Esophagus mucosa (tissue), 1 donor: ENCODE measurements at regions not wholly inside any gene's neighbourhood (a gene's known extent, or its start where the extent isn't known, plus 50 kb on each side); places are given as distances from the start of the nearest gene placed in this dataset.

Experiments used
- ATAC-seq: fragments of 200-7000 bp; cut with Tn5 transposase; one replicate; pipeline ENCODE4 v1.9.1; 2020
- donor health status: DM: yes; HTN: yes; CAD: no.

DNA sequence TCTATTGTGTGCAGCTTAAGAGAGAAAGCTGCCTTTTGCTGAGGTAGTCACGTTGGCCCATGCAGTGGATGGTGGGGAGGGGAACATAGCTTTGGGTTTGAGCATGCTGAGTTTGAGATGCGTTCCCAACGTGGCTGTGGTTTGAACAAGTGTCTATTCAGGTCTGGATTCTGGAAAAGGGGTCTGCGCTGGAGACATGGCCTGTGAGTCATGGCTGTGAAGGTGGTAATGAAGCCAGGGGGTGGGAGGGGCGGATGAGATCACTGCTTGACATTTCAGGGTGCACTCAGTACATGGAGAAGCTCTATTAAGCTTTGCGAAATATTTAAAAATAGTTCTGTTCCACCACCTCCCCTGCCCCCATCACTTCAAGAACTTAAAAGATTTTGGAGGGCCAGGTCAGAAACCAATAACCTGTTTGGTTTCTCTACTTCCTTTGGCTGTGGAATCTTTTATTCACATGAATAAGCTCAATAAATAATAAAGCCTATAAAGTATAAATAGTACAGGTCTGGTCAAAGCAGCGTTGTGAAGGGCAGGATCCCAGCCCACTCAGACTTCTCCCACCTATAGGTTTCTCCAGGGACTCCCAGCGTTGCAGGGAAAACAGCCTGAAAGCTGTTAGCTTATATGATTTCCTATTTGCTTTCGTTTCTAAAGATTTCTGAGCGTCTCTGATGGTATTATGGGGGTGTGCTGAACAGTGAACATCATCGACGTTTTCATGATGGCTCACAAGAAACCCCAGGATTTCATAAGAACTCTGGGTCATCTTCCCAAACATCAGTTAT is 189.9 kb downstream of the NSG2 start:
- no peak for ATAC-seq

DNA sequence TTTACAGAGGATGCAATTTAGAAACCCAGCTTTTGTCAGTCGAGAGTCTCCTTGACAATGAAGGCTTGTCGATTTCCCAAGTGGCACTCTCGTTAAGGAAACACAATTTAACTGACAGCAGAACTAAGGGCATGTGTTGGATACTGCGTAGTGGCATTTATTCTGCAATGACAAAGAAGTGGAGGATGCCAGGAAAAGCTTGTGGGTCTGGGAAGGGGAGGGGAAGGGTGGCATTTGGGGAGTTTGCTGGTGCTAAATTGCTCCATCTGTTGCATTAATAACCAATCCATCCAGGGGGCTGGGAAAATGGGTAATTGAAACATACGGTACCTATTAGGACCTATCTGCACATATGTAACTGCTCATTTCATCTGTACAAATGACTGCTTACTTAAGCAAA is 190.6 kb downstream of the NSG2 start:
- no peak for ATAC-seq

DNA sequence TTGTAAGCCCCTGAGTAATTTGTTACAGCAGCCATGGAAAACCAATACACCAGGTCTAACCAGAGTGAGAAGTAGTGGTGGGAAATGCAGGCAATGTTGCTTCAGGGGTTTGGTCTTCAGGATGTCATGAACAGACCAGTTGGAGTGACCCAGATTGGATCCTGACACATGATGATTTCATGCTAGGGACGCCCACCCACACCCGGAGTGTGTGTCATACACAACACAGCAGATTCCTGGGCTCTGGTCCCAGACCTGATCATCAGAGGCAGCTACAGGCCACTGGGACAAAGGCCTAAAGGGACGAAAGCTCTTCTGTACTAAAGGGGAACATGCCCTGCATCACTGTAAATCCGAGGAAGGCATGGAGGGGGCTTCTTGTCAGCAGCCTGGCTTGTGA is 194.2 kb downstream of the NSG2 start:
- no peak for ATAC-seq

DNA sequence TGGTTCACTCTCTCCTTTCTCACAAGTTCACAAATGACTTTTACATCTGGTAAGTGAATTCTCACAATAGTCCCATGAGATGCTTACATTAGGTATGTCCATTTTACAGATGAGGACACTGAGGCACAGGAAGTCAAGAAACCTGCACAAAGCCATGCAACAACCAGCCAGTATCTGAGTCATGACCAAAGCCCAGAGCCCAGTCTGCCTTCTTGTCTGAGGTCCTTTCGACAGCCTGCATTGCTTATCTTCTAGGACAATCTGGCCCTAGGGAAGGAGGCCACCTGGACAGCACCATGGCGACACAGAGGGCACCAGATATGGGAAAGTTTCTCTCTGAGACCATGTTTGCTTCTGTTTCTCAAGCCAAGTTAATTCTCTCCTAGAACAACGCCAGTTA is 197.1 kb downstream of the NSG2 start:
- no peak for ATAC-seq

DNA sequence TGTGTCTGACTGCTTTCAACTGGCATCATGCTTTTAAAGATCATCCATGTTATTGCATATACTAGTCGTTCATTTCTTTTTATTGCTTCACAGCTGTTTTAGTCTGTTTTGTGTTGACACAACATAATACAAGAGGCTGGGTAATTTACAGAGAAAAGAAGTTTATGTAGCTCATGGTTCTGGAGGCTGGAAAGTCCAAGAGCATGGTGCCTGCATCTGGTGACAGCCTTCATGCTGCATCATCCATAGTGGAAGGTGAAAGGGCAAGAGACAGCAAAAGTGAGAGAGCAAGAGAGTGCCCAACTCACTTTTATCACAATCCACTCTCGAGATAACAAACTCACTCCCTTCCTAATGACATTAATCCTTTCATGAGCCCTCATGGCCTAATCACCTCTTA is 198.4 kb downstream of the NSG2 start:
- no peak for ATAC-seq

DNA sequence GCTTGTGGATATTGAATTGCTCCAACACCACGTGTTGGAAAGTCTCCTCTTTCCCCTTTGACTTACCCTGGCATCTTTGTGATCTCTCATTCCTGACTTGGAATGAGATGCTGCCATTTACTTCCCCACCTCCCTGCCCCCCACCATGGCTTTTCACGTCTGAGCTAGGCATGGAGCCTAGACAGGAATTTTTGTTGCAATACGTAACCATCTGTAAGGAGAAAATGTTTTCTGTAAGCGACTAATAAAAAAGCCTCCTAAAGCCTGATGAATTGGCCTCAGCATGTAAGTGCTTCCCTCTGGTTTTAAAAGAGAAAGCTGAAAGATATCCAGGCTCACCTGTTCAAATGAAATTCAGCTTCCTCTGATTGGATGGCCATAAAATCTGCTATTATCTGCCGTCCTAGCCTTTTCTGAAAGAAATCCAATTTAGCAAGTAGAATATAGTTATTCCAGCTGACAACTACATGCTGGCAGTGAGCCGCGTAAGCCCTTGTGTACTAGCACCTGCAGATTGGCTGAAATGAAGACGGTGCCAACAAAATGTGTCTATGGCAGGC is 200.1 kb downstream of the NSG2 start:
- no peak for ATAC-seq

DNA sequence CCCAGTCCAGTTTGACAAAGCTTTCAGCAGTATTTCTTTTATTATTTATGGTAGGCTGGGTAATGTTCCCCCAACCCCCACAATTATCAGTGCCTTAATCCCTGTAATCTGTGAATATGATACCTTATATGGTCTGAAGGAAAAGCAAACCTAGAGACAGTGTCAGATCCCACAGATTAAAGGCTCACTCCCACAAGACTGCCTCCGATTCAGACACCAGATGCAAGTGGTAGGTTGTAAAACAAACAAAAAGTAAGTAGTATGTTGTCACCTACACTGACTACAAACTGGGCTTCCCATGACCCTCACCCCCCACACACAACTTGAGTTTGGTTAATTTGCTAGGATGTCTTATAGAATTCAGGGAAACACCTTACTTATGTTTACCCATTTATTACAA is 201.2 kb downstream of the NSG2 start:
- no peak for ATAC-seq

DNA sequence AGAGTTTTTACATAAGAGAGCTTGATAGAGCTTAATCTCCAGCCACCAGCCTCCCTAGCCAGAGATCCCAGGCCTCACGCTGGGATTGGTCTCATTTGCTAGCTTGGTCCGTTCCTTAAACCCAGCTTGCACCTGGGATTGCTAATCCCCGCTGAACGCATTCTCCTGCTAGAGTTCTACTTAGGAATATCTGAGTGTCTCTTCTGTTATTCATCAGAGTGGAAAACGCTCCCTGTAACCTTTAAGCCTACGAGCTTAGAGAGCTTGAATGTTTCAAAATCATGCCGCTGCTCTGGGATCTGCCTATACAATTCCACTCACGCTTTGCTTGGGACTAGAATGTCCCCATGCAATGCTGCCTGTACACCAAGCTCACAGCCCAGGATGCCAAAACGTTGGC is 201.8 kb downstream of the NSG2 start:
- no peak for ATAC-seq

DNA sequence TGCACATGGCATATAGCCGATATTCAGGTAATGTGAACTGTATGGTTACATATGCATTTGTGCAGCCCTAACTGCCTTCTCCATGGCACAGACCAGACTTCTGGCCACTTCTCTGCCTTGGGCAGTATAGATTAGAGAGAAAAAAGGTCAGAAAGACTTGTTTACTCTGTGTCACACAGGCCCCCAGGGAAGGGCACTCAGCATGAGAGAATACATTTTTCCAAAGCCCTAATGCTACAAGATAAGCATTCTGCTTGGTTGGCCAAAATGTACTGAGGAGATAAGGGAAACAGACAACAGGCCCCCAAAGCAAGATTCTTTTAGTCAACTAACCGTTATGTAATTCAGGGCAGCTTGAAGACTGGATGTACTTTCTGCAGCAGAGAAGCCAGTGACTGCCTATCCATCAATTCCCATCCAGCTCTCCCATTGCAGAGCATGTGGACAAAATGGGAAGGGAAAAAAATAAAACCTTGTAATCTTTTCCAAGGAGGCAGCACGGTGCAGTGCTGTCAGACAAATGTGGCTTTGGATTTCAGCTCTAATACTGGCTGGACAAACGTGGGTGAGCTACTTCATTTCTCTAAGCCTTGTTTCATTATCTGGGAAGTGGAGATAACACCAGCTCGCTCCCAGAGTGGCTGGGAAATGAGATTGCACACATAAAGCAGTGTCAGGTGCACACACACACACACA is 205.9 kb downstream of the NSG2 start:
- ATAC-seq = no peak

DNA sequence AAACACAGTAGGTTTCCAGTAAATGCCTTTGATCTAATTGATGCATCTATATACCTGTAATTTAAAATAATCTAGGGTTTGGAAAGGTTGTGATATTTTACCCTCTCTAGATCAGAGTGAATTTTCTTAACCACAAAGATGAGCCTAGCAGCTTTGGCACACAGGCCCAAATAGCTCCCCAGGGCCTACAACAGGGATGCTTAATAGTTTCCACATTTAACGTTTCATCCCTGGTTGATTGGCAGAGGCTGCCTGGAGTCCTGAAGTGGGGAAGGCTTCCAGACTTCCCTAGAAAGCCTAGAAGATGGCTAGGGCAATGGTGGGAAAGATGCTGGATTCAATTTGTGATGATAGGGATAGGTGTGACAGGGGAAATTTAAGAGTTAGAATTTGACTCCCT is 206.6 kb downstream of the NSG2 start:
- ATAC-seq = no peak

DNA sequence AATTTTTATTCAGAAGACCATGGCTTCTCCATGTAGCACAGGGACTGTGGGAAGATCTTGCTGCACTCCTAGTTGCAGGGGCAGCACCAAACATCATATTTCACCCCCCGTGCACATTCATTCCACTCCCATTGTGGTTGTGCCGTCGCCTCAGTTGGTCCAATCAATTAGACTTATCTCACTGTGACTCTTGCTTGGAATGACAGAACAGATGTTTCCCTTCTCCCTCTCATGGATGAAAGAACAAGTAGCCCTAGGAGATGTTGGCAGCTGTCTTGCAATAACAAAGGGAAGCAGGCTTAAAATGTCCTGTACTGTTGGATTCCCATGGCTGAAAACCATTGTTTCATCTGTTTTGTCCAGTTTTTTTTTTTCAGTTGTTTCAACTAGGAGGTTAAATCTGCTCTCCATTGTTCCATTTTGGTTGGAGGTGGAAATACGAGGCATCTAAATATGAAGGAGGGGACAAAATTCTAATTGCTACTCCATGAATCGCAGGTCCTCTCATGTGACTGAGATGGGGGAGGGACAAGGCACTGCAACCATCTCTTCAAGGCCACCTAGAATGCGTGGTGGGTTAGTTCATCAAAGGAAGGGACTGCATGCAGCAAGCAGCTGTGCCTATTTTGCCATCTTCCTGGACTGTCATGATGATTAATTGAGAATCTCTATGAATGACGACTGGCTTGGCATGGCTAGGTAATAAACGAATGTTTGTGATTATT is 214.4 kb downstream of the NSG2 start:
- ATAC-seq = no peak

DNA sequence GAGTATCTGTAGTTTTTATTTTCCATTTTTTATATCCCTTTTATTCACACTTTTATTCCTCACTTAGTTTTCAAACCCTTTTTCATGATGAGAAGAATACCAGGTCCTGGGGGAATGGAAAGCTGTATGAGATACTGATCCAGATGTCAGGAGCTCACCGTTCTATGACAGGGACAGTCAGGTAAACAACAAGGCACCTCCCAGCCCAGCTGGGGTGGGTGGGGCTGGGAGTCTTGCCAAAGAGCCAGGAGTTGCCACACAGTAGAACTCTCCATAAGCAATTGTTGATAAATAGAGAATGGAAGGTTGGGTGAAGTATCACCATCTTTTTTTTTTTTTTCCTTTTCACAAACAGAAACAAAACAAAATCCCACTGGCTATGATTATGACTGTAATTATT is 225.8 kb downstream of the NSG2 start:
- ATAC-seq = no peak

DNA sequence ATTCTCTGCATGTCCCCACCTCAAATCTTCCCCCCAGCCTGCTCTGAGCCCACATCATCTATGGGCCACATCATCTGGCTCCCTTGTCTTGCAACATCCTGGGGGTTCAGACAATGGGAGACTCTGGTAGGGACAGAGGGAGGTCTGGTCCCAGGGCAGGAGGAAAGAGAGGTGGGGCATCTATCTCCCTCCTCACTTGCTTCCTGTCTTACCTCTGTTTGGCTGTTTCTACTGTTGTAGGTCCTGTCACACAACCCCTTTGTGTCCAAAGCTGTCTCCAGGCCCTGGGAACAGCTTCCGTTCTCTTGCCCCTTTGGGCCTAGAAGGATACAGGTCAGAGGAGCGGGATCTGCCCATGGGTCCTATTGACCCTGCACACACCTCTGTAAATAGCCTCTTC is 227.2 kb downstream of the NSG2 start:
- ATAC-seq = no peak

DNA sequence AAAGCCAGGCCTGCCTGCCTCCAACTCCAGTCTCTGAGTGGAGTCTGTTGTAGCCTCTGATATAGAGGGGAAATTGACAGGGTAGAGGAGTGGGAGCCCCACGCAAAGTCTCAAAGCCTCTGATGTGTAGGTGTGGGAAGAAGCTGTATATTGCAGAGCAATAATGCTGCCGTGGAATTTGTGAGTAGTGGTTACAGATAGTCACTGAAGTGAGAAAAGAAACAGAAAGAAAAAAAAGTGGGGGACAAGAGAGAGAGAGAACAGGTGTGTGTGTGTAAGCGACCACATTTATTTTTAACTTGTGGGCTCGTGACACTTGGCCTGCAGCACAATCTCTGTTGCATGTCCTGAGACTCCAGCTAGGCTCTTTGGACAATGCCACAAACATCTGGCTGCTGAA is 227.8 kb downstream of the NSG2 start:
- no peak for ATAC-seq

DNA sequence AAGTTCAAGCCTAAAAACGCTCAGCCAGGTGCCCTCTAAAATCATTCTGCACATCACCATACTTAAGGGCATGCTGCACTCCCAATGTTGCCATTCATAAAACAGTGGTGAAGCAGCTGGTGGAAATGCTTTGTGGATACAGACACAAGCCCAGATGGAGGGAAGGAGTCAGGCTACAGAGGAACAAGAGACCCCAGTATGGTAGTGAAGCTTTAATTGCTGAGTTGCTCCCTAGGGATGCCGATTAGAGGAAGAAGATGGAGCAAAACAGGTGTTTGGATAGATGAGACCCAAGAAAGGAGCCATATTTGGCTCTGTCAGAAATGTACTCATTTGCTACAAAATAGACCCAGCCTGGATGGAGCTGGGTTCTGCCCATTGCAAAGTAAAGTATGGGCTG is 230.5 kb downstream of the NSG2 start:
- ATAC-seq = no peak

DNA sequence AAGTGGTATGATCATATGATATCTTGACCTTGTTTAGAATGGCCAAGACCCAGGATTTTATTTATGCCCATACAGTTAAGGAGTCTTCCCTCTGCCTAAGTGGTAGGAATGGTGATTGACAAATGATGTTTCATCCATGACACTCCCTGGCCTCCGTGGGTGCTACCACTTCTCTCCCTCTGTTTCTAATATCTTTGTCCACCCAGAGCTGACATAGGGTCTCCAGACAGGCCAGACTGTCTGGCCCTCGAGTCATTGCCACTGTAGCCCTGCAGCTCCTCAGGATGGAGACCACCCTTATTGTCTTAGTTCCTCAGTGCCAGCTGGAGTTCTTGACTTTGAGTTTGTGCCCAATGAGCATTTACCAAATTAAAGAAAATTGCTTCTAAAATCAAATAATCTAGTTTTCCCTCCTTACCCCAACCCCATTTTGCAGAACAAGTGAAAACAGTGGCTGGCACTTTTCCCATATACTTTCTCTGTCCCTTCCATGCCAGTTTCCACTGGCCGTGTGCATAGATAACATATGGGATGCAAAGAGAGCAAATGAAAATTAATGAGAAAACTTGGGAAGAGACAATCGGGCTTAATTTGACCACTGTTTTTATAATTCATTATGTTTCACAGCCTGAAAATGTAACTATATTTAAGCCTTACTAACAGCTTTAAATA is 235.7 kb downstream of the NSG2 start:
- no peak for ATAC-seq

DNA sequence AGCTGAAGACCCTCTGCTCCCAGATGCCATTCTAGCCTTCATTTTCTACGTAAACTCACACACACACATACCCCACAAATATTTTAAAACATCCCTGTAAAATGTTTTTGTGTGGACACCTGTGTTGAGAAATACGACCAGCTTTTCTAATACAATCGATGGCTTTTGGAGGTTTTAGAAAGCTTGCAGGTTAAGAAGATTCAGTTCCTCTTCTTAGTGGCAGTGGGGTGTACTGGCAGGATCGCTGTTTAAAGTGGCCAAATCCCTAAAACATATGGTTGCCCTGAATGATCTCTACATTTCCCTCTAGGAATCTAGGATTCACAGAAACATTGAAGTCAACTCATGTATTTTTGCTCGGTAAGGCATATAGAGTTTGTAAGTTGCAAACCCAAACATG is 236.3 kb downstream of the NSG2 start:
- no peak for ATAC-seq

DNA sequence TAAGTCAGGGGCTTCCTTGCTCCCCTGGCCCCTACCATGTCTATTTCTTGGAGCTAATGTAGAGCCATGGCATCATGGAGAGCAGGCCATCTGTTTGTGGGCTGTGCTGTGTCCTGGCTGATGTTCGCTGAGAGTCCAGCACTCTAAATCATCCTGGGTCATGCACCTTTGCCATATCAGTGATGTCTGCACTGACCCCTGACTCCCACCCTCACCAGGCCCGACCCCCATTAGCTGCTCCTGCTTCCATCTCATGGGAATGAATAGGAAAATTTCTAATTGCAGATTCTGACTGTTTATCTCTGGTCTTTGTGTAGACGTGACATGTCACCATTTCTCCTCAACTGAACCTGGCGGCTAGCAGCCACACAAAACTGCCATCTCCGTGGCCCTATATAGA is 236.9 kb downstream of the NSG2 start:
- ATAC-seq = no peak

DNA sequence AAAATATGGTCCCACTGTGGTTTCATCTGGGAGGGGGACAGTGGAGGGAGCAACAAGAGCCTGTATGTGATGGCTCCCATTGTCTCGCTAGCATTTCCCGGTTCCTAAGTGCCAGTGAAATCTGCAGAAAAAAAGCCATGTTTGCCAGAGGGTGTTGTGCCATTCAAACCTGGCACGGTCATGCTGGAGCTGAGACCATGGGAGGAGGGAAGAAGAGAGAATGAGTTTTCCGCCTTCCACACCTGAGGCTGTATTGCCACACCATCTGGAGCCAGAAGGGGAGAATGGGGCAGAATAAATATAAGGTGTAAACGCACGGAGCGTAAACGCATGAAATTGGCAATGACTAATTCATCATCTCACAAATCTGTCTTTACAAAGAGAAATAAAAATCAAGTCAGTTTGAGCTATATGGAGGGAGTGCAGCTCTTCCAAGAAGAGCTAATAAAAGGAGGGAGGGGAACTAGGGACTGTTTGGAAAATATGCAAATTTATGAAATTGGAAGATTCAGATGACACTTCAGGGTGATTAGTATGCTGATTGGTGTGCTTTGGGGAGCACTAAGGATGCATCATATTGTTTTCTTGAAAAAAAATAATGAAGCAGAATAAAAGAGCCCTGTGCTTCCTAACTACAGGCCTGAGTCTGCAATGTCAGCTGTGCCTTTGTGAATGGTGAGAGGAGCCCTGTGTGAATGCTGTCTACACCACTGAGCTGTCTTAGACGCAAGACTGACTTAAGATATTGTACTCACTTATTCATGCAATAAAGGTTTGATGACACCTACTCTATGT is 237.9 kb downstream of the NSG2 start:
- no peak for ATAC-seq

DNA sequence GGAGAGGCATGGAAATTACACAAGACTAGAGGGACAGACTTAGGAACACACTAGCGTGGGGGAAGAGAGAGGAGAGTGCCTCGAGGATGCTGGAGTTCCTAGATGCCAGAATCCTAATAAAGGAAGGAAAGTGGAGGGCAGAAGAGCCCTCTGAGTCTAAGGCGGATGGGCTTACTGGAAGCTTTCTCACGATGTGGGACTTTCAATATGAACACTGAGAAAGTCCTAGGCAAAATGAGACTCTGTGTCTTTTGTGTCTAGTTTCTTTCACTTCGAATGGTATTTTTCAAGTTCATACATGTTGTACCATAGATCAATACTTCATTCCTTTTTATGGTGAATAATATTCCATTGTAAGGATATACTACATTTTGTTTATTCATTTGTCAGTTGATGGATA is 239.4 kb downstream of the NSG2 start:
- ATAC-seq = no peak

DNA sequence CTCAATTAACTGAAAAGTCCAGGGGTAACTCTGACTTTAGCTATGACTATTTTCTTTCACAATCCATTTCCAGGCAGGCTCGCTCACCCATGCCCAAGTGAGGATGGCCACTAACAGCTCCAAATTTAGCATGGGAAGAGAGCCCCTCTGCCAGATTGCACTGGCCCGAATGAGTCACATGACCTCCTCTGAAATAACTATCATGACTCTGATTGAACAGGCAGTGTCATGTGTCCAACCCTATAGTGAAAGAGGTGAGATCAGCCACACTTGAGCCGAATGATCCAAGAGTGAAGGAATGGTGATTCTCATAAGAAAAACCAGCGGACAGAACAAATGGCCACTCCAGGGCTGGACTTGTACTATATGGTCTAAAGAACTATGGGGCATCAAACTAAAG is 242.3 kb downstream of the NSG2 start:
- no peak for ATAC-seq

DNA sequence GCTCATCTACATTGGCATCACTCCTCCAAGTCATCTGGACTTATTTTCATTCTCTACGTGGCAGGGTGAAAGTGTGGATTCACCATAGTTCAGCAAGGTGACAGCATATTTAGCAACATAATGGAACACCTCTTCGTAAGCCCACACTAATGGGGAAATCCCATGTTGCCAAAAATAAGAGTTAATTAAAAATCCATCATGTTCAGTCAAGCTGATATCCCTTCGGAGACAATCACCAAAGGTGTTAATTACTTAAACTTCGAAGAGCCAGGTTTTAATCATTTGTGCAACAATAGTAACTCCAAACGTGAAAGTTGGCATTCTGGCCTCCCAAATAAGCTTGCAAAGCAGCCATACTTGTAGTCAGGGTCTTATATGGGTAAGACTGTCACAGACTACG is 242.9 kb downstream of the NSG2 start:
- no peak for ATAC-seq
